ENCODE measurements at regions not wholly inside any gene's neighbourhood (a gene's known extent, or its start where the extent isn't known, plus 50 kb on each side); places are given as distances from the start of the nearest gene placed in this dataset.
A peak's percentile ranks its signal among the peaks of the same experiment; 100 is the strongest.
"Not testable (repeated sequence)": the region's sequence is repeated elsewhere in the genome, so short reads cannot be mapped to it uniquely, and the experiment has no call there.

DNA sequence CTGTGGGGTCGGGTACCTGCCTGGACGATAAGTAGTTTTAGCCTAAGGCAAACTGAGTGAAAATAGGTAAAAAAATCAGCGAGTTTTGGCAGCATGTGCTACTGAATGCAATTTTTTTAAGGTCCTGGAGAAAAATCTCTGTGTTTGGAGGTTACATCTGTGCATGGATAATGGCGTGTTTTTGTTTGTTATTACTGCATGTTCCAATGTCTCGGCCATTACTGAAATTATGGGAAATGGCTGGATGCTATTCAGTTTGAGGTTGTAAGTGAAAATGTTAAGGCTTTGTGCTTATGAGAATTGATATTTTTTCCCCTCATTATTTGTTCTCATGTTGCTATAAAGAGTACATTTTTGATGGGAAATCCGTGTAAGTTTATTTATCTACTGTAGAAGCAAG is 441.7 kb downstream of the PRDM2 start:
- DNase-seq, result no peak

DNA sequence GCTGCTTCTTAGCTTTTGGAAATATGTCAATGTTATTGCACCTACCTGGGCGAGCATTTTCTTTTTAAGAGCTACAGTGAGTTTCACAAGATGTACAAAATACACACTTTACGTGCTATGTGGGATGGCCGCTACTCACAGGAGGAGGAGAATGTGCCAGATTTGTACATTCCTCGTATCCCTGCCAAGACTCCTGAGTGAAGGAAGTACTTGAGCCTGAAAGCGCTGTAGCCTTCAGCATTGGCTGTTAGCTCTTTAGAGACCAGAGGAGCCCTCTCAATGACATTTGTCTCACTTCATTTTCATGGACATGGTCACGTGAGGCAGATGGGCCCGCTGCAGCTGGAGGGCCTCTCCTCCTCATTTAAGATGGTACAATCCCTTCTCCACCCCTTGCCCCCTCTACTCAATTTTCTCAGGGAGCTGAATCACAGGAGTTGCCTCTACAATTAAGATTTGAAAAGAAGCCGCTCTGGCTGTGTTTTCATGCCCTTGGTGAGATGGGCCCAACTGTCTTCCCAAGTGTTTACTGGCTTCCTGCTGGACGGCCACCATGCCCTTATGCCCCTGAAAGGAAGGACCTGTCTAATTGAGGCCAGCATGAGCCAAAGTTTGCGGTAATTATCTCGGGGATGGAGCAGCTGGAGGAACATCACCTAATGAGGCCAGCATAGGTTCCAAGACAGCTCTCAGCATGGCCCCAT is 442.6 kb downstream of the PRDM2 start:
- DNase-seq, result no peak

- DNase-seq, result no peak
Measured at GRCh38 chr1:14143777-14144176, 443.8 kb downstream of the PRDM2 start.

DNA sequence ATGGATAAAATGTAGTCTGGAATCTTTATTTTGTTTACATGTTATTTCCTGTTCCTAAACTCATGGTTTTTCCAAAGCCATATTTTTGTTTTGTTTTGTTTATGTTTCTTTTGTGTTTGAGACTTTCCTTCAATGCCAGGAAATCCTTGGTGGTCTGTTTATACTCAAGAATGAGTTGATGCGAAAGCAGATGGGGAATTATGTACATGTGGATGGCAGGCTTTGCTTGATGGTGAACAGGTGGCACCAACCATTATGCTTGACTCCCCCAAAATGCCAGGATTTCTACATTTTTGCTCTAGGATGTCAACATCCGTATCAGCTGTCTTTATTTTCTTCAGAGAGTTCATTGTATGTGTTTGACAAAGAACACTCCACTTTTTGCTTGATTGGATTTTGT is 448.5 kb downstream of the PRDM2 start:
- DNase-seq, result no peak

DNA sequence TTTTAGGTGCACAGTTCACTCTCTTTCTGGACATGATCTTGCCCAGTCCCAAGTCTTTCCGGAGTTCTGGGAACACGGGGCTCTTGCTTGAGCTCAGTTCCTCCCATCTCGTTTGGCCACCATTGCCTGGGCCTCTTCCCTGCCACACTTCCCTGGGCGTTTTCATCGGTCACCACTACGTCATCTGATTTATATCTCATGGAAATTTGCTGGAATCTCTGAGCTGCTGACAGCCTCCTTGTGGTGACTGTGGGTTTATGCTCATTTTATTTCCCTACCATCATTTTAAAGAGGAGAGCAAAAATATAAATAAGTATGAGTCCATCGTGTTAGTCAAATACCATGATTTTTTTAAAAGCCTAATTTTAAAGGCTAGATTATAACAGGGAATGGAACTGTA is 449.1 kb upstream of the KAZN start:
- no peak for DNase-seq

- DNase-seq, result no peak
Measured at GRCh38 chr1:14156543-14156942, 441.9 kb upstream of the KAZN start.

DNA sequence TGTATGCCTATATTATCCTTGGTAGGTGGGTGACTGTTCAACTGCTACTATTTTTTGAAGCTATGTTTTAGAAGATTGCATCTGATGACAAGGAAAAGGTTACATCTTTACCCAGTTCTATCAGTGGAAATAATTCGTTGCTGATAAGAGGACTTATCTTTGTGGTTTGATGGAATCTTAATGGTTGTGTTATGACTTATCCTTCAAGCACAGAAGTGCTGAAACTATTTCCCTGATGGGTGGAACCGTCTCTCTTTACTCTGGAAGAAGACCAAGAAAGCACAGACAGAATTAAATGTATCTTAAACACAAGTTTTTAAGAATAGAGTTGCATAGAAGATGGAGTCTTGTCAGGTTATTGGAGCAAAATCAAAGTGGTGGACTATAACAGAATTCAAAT is 437.7 kb upstream of the KAZN start:
- DNase-seq, result no peak

DNA sequence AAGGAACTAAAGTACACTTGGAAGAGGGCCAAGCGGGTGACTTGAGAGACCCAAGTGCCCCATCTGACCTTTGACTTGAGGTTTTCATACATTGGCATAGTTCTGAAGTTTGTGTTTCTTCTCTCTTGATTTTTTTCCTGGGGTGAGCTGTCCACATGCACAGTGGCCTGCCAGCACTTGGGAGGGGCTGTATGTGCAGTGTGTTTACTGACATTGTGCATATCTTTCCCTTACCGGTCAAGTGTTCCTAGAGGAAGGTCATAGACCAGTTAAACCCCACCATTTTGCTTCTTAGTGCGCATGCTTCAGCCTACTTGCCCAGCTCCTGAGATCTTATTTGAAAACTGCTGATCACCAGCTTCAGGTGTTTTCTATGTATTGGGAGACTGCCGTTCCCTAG is 435.2 kb upstream of the KAZN start:
- DNase-seq, result no peak

DNA sequence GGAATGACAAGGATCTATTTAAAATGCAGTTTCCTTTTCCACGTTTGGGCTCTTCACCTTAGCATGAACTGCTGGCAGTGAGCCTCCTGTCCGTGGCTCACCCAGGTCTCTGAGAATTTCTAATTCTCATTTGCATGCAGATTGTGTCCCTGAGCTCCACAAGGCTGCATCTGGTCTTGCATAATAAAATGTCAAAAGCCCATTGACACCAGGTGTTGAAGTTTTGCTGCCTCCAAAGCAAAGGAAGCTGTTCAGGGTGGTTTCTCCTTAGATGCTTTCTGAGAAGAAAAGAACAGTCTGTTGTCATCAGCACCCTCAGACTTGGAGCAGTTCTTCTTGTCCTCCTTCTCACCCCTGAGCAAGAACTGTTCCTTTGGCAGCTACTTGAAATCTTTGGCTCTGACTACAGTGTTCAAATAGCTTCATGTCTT is 433.1 kb upstream of the KAZN start:
- no peak for DNase-seq

GRCh38 chr1:14167884-14168283 is 430.6 kb upstream of the KAZN start:
- no peak for DNase-seq

- DNase-seq, result no peak
Measured at GRCh38 chr1:14168326-14169063, 430.0 kb upstream of the KAZN start.

GRCh38 chr1:14173598-14173997 is 424.9 kb upstream of the KAZN start:
- no peak for DNase-seq

DNA sequence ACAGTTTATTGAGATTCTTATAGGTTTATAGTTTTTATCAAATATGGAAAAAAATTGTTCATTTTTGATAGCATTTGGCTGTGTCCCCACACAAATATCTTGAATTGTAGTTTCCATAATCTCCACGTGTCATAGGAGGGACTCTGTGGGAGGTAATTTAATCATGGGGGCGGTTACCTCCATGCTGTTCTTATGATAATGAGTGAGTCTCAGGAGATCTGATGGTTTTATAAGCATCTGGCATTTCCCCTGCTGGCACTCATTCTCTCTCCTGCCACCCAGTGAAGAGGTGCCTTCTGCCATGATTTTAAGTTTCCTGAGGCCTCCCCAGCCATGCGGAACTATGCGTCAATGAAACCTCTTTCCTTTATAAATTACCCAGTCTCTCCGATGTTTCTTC is 420.6 kb upstream of the KAZN start:
- not testable (repeated sequence) for DNase-seq

DNA sequence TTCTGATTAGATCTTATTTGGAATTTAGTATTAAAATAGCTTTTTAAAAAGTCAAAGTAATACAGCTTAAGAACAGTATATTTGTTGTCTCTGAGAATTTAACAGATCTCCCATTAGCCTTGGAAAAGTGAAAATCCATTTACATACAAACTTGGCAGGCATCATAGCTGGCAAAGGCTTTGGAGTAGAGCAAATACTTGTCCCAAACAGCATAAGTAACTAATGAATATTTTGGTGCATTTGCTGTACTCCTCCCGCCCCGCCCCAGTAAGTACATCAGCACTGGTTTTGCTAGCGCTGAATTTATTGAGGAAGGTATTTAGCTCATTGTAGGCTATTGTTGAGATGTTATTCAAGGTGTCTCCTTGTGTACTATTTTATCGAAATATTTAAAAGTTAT is 417.7 kb upstream of the KAZN start:
- no peak for DNase-seq

GRCh38 chr1:14181191-14181795 is 417.2 kb upstream of the KAZN start:
- no peak for DNase-seq

GRCh38 chr1:14182856-14183255 is 415.6 kb upstream of the KAZN start:
- no peak for DNase-seq

DNA sequence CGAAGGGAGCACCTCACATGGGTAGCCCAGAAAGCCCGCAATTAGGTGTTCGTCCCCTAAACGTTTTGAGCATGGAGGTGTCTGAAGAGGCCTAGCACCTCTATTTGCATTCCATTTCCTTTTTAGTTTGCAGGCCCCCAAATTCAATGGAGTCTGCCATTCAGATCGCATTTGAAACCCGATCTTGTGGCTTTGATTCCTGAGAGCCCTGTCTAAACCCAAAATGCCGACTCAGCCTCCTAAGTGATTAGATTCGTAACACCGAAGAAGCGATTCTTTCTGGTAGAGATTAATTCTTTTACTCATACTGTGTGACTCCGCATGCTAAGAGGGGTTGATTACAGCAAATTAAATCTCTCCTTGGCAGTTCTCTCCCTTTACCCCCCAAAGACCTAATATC is 415.2 kb upstream of the KAZN start:
- no peak for DNase-seq

DNA sequence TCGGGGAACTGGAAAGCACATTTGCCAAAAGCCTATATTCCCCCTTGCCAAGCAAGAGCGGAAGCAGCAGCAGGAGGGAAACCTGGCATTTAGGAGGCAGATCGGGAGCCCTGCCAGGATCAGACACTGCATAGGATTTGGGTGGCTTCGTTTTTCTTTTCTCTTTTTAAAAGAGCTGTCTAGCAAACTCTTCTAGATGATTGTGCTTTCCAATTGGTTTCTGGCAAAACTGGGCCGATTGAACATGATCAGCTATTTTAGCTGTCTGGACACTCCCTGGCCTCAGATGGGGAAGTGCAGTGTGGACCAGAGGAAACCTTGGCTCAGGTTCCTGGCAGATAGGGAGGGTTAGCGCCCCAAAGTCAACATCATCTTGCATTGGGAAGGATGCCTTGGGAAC is 414.0 kb upstream of the KAZN start:
- no peak for DNase-seq

- DNase-seq, result no peak
Measured at GRCh38 chr1:14189381-14189780, 409.1 kb upstream of the KAZN start.

DNA sequence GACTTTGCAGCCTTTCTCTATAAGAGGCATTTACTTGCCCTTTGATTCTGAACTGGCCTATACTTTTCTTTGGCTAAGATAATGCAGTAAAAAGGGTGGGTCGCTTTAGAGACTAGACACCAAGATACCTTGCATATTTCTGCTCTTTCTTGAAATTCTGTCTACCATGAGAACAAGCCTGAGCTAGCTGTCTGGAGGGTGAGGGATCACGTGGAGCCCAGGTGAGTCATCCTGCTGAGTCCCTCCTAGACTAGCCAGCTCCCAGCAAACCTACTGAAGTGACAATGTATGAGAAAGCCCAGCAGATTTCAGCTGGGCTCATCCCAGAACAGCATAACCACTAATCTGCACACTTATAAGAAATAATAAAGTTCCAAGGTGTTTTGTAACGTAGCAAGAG is 408.0 kb upstream of the KAZN start:
- DNase-seq, result no peak

DNA sequence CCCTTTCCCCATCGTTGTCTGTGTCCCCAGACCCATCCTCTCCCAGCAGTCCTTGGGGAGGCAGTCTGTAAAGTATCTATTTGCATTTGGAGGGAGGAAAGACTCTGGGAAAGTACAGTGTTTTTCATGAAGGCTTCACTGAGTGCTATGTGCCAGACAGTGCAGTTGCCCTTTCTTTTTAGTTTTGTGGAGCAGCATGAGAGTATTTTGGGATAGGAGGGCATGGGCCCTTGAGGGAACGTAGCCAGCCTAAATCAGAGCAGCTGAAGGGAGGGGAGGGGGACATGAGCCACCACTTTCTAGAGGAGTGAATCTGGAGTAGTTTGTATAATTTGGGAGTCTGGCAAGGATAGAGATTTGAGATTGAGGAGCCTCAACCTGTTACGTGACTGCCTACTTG is 404.0 kb upstream of the KAZN start:
- no peak for DNase-seq

GRCh38 chr1:14205066-14205465 is 393.4 kb upstream of the KAZN start:
- DNase-seq, result no peak

- DNase-seq, result no peak
Measured at GRCh38 chr1:14215151-14215550, 383.3 kb upstream of the KAZN start.

DNA sequence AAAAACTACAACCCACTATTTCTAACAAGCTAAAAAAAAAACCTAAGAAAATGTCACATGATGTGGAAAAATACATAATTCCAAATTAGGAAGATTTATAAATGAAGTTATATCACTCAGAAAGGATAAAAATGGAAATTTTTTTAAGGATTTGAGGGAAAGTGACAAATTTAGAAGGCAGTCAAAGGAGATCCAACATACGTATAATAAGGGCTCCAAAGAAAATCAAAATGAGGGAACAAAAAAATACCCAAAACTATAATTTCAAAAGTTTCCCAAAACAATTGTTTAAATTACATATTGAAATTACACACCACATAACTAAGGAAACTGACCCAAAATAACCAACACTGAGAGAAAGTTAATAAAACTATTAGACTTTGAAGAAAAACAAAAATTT is 381.1 kb upstream of the KAZN start:
- peak; percentile 1 for DNase-seq
